K562 (cell line): ENCODE measurements at regions not wholly inside any gene's neighbourhood (a gene's known extent, or its start where the extent isn't known, plus 50 kb on each side); places are given as distances from the start of the nearest gene placed in this dataset.

ENCODE experiments used
- AFF4 ChIP-seq: sonication (generic); formaldehyde crosslinking; IDR thresholded peaks from 2 replicates; pipeline ENCODE4 v1.8.0; 2023; ENCODE audit warnings: mild to moderate bottlenecking, missing genetic modification reagents
- ATF3 ChIP-seq, 2 experiments: fragments of 450-650 bp in 1 of 2; sonication (generic) in 1 of 2; formaldehyde crosslinking in 1 of 2; IDR thresholded peaks in 1 of 2; conservative IDR thresholded peaks in 1 of 2; 2 replicates each; pipeline versions ENCODE4 v1.6.1 to v1.8.1; 2016 to 2023; ENCODE audit warnings: mild to moderate bottlenecking in 2 of 2, moderate library complexity in 2 of 2, inconsistent platforms in 1 of 2, missing genetic modification reagents in 1 of 2
- CEBPB ChIP-seq: fragments of 450-650 bp; IDR thresholded peaks from 2 replicates; pipeline ENCODE4 v1.6.1; 2016; ENCODE audit warnings: missing genetic modification characterization, missing compliant biosample characterization
- CHD2 ChIP-seq: IDR thresholded peaks from 2 replicates; pipeline ENCODE4 v1.6.1; 2011; ENCODE audit warnings: low read depth, low read length
- KAT8 ChIP-seq: fragments of 450-650 bp; IDR thresholded peaks from 2 replicates; pipeline ENCODE4 v1.6.1; 2016; ENCODE audit warnings: low read depth, mild to moderate bottlenecking
- NFYB ChIP-seq: IDR thresholded peaks from 2 replicates; pipeline ENCODE4 v1.6.1; 2011; ENCODE audit warnings: mild to moderate bottlenecking, moderate library complexity; ENCODE audit not compliant: insufficient read length; ENCODE audit errors: extremely low read depth
- POLR2A ChIP-seq: fragments of 450-650 bp; conservative IDR thresholded peaks from 2 replicates; pipeline ENCODE4 v1.6.1; 2016
- POLR2AphosphoS5 ChIP-seq: IDR thresholded peaks from 2 replicates; pipeline ENCODE4 v1.6.1; 2011; ENCODE audit warnings: mild to moderate bottlenecking, low read depth, low read length, moderate library complexity; ENCODE audit not compliant: control insufficient read depth, insufficient read depth
- SPI1 ChIP-seq: IDR thresholded peaks from 2 replicates; pipeline ENCODE4 v1.6.1; 2011; ENCODE audit warnings: low read depth, low read length, control low read depth, borderline replicate concordance
- TAF7 ChIP-seq: fragments of 450-650 bp; IDR thresholded peaks from 2 replicates; pipeline ENCODE4 v1.6.1; 2016; ENCODE audit warnings: missing genetic modification characterization, missing compliant biosample characterization
- ZNF197 ChIP-seq: fragments of 200-800 bp; sonication (Bioruptor generic); IDR thresholded peaks from 2 replicates; pipeline ENCODE4 v1.6.1; 2016; ENCODE audit warnings: low read depth, missing genetic modification characterization, missing compliant biosample characterization
- ZNF764 ChIP-seq: fragments of 250-450 bp; sonication (Bioruptor Pico); IDR thresholded peaks from 2 replicates; pipeline ENCODE4 v1.4.0; 2020; ENCODE audit warnings: low read depth, mild to moderate bottlenecking, moderate library complexity
- TF ChIP-seq, protein P1 (sequence below), 3 experiments: IDR thresholded peaks in 2 of 3; conservative IDR thresholded peaks in 1 of 3; 2 replicates each; pipeline ENCODE4 v1.5.1; 2011 to 2012; ENCODE audit warnings: low read length in 3 of 3, mild to moderate bottlenecking in 3 of 3, control low read depth in 2 of 3, improper control_type of control experiment in 1 of 3, inconsistent platforms in 1 of 3, low read depth in 1 of 3, mixed read lengths in 1 of 3, moderate library complexity in 1 of 3; ENCODE audit not compliant: insufficient read depth in 2 of 3
- TF ChIP-seq, protein P2 (sequence below): sonication (generic); formaldehyde crosslinking; IDR thresholded peaks from 2 replicates; pipeline ENCODE4 v1.8.0; 2023; ENCODE audit warnings: mild to moderate bottlenecking, missing genetic modification reagents

DNA sequence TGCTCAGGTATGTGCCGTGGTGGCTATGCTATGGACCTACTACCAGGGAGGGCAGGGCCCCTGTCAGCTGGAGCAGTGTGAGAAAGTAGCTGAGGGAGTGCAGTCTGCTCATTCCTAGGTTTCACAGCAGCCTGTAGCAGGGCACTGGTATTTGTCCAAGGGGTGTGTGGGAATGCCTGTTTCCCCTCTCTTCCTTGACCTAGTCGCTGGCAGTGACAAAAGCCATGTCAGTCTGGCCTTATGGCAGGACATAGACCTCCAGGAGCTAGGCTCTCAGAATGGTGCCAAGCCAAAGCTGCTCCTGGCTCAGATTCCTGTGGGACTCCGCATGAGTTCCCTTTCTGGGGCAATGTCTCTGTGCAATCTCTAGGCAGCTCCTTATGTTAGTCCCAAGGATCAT is 253.9 kb upstream of the TYRP1 start:
- TF ChIP-seq, protein P1, sequence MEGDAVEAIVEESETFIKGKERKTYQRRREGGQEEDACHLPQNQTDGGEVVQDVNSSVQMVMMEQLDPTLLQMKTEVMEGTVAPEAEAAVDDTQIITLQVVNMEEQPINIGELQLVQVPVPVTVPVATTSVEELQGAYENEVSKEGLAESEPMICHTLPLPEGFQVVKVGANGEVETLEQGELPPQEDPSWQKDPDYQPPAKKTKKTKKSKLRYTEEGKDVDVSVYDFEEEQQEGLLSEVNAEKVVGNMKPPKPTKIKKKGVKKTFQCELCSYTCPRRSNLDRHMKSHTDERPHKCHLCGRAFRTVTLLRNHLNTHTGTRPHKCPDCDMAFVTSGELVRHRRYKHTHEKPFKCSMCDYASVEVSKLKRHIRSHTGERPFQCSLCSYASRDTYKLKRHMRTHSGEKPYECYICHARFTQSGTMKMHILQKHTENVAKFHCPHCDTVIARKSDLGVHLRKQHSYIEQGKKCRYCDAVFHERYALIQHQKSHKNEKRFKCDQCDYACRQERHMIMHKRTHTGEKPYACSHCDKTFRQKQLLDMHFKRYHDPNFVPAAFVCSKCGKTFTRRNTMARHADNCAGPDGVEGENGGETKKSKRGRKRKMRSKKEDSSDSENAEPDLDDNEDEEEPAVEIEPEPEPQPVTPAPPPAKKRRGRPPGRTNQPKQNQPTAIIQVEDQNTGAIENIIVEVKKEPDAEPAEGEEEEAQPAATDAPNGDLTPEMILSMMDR (IDR thresholded peaks at IDR 0.05 in 2 of 3, conservative IDR thresholded peaks at IDR 0.05 in 1 of 3; ENCODE audit: insufficient read depth in 2 of 3, low read depth in 1 of 3, low read length in 3 of 3): no peak
- TF ChIP-seq NFYB (no peak), ZNF764 (no peak), KAT8 (no peak), TAF7 (no peak), SPI1 (no peak), ATF3 (IDR thresholded peaks at IDR 0.05) (no peak), ATF3 (CRISPR knock-in tag; conservative IDR thresholded peaks at IDR 0.05) (no peak), POLR2AphosphoS5 (no peak), CHD2 (no peak), AFF4 (CRISPR knock-in tag) (no peak), CEBPB (tag) (no peak), POLR2A (no peak), ZNF197 (no peak)
- TF ChIP-seq, protein P2, sequence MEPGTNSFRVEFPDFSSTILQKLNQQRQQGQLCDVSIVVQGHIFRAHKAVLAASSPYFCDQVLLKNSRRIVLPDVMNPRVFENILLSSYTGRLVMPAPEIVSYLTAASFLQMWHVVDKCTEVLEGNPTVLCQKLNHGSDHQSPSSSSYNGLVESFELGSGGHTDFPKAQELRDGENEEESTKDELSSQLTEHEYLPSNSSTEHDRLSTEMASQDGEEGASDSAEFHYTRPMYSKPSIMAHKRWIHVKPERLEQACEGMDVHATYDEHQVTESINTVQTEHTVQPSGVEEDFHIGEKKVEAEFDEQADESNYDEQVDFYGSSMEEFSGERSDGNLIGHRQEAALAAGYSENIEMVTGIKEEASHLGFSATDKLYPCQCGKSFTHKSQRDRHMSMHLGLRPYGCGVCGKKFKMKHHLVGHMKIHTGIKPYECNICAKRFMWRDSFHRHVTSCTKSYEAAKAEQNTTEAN (CRISPR knock-in tag): no peak
